ENCODE measurements at regions not wholly inside any gene's neighbourhood (a gene's known extent, or its start where the extent isn't known, plus 50 kb on each side); places are given as distances from the start of the nearest gene placed in this dataset.

DNA sequence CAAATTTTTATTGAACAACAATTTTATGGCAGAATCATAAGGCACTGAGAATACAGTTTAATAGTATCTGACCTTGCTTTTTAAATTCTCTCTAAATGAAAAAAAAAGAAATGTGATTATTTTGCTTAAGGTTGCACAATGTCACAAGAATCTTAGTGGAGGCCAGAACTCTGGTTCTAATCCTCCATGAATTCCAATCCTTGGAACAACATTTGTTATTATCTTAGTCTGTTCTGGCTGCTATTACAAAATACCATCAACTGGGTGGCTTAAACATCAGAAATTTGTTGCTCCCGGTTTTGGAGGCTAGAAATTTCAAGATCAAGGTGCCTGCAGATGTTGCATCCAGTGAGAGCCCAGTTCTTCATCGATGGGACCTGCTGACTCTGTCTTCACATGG is 158.2 kb upstream of the POM121L12 start:
- no peak for DNase-seq

GRCh38 chr7:52876402-52876801 is 159.0 kb upstream of the POM121L12 start:
- DNase-seq, result no peak

DNA sequence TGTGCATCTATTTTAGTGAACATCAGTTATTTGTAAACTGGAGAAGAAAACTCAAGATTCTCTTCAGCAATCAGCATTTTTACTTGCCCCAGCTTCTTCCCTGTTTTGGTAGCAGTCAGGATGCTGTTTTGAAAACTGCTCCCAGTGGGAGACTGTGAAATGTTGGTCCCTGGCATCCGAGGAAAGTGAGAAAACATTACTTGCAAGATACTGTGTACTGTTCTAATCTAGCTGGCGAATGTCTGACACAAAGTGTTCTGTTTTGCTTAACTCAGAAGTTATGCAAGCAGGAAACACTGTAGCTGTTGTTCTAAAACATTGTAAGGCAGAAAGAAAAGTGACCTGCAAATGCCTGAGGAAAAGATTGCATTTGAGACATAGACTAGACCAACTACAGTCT is 171.8 kb upstream of the POM121L12 start:
- DNase-seq, result no peak

DNA sequence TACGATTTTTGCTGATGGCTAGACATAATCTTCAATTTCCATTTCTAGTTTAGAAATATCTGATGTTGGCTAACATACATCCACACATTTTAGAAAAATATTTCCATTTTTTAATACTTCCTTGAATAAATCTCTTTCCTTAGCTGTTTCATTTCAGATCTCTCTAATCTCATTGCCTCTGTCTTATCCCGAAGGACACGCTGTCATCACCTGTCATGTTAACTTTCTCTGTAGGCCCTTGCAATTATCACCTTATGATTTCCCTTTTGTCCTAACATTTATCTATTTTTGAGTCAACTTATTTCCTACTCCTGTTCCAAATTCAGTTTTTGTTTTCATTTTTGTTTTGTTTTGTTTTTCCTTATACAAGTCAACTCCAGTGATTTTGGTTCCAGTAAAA is 173.1 kb upstream of the POM121L12 start:
- DNase-seq, result no peak

DNA sequence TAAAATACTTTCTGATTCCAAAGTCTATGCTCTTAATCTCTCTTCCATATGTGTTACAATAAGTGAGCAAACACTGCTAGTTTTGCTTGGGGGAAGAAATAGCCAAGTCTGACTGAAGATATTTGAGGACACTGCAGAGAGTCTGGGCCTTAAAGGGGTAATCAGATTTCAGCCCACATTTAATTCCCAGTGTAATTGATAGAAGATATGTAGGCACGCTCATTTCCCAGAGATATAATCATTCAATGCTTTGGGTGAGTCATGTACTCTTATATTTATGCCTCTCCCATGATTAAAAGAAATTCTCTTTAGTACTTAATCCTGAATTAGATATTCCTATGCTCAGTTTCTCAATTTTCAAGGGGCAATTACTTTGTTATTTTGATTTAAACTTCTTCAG is 178.1 kb upstream of the POM121L12 start:
- no peak for DNase-seq

DNA sequence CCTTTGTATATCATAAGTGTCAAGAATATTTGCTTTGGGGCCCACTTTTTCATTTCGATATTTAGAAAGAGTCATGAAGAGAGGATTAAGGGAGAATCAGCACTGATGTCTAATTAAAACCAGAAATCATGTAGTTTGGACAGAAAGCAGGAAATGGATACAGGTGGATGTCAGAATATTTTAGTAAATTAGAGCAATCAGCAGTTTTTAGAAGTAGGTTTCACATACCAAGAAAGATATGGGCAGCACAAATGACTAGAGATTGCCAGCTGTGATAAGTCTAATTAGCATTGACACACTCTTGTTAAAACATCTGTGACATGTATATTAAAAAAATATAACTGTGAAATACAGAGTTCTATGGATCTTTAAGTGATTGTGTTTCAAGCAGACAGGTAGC is 180.8 kb upstream of the POM121L12 start:
- no peak for DNase-seq

DNA sequence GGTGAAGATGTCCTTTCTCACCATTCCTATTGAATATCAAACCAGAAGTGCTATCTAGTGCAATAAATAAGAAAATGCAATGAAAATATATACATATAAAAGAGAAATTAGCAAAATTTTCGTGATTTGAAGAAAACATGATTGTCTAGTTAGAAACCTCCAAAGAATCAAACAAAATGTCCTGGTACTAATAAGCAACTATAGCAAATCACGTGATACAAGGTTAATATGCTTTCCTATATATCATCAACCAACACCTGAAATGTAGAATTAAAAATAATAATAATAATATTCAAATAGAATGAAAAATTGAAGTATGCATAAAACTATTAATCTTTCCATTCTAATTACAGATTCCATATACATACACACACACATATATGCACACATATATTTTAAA is 183.9 kb upstream of the POM121L12 start:
- no peak for DNase-seq

DNA sequence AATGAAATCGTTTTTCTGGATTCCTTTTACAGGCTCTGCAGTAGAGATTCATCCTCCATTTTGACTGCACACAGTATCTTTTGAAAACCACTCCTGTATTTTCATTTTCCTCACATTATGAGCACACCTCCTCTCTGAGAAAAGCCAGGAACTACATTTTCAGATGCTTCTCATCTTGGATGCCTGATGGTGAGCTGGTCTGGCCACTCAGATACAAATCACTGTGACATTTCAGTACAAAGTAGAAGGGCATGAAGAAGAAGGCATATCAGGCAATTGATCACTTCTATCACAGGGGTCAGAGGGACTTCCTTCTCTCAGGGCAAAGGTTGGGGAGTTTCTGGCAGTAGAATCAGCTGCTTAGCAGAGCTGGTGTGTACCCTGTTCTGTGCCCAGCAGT is 192.0 kb upstream of the POM121L12 start:
- DNase-seq, result no peak

DNA sequence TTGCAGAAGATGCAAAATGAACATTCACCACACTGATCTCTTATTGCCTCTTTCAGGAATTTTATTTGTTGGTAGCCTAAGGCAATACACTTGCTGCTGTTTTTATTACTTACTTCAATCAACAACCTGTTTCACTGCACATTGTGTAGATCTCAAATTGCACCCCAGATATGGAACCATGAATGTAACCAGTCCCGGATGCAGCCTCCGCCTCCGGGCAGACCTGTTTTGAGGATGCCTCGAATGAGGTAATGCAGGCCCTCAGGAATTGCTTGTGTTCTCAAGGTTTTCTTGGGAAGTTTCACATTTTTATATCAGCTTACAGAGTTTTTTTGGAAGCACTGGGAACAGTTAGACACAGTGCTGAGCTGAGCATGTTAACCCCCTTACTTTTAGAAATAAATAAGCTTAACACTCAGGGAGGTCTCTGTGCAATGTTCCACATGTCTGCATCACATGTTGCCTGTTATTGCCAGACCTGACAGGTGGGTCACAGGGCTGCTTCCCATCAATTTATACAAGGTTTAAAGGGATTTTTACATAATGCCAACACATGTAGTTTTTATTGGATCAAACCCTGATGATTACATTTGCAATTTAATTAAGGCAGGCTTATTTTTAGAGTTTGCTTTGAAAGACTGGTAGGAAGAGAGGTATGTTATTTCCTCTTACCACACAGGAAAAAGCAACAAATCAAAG is 193.1 kb upstream of the POM121L12 start:
- no peak for DNase-seq

DNA sequence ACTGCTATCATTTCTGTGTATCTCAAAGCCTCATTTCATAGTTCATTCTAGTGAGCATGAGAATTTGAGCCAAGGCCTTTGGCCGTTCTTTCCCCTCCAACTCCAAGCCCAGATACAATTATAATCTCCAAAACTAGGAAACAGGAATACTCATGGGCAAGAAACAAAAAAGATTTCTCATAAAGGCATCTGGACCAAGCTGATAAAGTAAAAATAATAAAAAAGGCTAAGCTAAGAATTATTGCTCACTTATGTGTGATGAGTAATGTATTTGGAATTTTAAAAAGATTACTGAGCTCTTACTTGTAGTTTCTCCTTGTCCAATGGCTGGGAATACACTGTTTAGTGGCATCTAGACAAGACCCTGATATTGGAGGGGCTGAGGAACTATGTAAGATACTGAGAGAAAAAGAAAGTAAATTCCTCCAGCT is 196.4 kb upstream of the POM121L12 start:
- DNase-seq, result no peak

GRCh38 chr7:52831321-52831720 is 204.1 kb upstream of the POM121L12 start:
- no peak for DNase-seq

DNA sequence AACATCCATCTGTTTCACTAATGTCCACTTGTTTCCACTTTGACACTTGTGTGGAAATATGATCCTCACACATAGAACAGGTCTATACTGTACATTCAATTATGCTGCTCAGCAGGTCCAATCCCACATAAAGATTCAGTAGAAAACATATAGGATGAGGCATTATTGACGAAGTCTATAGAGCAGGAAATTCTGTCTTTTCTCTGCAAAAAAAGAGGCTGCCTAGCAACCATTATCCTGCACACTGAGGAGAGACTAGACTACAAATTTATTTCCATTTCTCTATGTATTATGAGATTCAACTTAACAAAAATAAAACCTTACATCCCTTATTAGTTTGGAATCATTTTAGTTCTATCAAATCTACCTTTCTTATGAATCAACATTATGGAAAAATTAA is 204.6 kb upstream of the POM121L12 start:
- no peak for DNase-seq

DNA sequence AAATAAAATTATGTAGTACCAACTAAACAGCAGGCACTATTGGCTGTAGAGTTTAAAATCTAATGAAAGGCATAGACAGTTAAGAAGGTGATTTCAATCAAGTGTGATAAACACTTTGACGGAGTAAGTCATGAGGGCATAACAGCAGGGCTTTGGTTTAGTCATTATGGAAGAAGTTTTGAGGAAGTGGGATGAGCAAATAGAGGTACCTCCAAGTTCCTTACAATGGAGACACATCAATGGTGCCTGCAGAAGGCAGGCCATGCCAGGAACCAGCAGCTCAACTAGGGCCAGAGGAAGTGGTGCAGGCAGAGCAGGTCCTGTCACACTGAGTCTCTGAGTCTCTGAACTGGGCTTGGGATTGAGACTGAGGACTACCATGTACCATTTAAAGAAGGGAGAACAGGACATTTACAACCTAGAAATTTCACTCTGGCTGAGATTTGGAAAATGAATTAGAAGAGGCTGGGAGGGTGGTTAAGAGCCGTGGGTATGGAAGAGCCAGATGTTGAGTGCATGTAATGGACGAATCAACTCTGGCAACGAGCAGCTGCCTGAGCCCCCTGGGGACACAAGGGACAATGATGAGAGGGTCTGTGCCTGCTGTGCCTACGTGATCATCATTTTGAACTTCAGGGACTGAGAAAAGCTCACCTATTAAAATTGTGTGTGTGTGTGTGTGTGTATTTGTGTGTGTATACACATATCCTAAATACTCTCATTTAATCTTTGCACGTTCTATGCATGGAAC is 208.7 kb upstream of the POM121L12 start:
- DNase-seq, result no peak

DNA sequence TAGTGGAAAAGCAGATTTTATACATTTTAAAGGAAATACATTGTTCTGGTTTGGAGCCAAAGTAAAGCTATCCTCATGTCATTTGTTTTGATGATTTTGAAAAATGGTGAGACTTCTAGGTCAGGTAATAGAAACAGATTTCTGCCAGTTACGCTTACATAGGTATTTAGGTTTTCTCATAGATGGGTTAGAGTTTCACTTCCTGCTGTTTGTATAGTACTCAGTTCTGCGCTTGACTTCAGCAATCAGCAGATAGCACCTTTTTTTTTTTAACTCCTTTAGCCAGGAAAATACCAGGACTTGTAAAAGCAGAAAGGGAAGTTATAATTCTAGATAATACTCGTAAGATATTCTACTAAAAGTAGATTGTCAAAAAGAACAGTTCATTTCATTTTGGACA is 209.8 kb upstream of the POM121L12 start:
- no peak for DNase-seq

- DNase-seq, result no peak
Measured at GRCh38 chr7:52811537-52811936, 223.9 kb upstream of the POM121L12 start.

DNA sequence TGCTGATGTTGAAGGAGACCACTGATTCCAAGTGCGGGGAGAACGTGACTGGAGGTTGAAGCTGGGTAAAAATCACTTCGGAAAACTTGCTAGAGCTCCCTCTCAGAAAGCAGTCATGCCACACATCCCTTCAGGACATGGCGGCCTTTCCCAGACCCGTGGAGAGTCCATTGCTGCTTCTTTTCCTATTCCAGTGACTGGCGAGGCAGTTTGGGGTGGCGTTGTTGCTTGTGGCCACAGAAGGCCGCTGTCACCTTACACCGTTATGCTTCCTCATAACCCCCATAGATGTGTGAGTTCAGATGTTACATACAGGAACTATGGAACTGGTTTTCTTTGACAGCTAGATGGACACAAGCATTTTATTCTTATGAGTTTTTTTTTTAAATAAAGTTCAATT is 235.6 kb upstream of the POM121L12 start:
- DNase-seq, result no peak

- no peak for DNase-seq
Measured at GRCh38 chr7:52797801-52798200, 237.6 kb upstream of the POM121L12 start.

GRCh38 chr7:52794621-52795020 is 240.8 kb upstream of the POM121L12 start:
- no peak for DNase-seq

DNA sequence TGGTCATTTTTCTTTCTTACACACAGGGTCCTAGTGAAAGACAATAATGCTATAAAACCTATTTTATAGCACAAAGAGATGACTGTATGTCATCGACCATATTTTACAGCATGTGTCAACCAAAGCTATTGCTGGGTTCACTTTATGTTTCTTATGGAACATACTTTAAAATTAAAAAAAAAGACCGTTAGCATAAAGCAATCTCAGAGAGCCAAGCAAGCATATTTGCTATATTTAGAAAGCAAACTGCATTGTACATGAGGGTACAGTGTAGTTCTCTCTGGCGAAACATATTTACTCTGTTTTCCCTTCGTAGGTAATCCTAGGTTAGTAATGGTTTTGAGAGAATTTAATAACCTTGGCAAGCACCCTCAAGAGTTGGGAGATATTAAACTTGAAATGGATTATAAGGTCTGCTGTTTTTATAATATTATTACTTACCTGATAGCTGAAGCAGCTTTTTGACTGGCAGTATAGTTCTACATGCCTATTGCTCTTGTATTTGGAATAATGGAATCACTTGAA is 244.2 kb upstream of the POM121L12 start:
- DNase-seq, result no peak

- DNase-seq, result no peak
Measured at GRCh38 chr7:52786174-52786573, 249.3 kb upstream of the POM121L12 start.

DNA sequence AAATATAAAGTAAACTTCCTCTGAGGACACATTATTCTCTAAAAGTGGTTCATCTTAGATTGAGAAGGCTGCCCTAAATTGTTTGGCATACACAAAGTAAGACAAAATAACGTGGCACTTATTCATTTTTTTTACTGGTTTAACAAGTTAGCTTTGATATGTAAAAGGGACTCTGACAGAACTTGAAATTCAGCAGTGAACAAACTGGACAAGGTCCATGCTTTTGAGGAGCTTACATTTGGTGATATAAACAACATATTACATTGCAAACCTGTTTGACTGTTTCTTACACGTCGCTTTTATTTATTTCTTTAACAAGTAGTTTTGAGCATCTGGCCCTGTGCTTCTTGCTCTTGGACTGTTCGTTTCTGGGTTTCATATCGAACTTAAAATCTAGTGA is 253.1 kb upstream of the POM121L12 start:
- DNase-seq, result no peak

DNA sequence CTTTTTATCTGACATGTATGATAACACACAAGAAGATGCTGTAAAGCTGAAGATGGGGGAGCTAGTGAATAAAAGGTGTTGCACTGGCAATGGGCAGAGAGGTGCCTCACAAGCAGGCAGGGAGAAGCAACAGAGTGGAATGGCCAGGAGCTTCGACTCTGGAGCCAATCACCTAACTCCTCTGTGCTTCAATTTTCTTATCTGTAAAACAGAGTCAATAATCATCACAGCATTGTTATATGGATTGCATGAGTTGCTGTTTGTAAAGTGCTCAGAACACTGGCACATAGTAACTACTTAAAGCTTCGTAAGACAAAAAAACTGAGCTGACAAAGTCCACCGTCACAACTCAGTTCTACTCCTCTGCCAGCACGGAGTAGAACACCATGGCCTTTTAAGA is 254.2 kb upstream of the POM121L12 start:
- DNase-seq, result no peak

DNA sequence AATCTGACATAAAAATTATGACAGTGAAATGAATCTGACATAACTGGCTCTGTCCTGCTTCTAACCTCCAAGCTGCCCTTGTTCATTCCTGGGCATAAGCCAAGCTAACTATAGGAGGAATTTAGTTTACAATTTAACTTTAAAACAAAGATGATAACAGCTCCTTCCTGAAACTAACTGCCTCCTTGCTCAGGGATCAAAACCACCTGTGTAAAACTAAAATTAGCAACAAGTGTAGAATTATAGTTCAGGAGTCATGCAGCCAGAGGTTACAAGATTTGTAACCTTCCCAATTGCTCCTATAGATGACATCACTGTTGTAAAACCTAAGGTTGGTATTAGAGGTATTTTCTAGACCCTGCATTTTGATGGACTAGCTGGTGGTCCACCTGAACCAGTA is 256.4 kb upstream of the POM121L12 start:
- no peak for DNase-seq

GRCh38 chr7:52777051-52777822 is 258.2 kb upstream of the POM121L12 start:
- DNase-seq, result no peak

All from activated CD4-positive, alpha-beta T cell treated with anti-CD3 and anti-CD28 coated beads, Interleukin-2, amount 50 U/mL, for 16 hours (primary cell).